Vagina (tissue), 2 donors: ENCODE measurements at regions not wholly inside any gene's neighbourhood (a gene's known extent, or its start where the extent isn't known, plus 50 kb on each side); places are given as distances from the start of the nearest gene placed in this dataset.
A peak's percentile ranks its signal among the peaks of the same experiment; 100 is the strongest.

ENCODE experiments used
- DNase-seq, 2 donors: peaks; one replicate each; pipeline ENCODE4 v3.0.0-alpha.2; 2017; ENCODE audit errors: extremely low spot score in 2 of 2
- H3K27ac ChIP-seq: fragments of 200-600 bp; sonication (generic); one replicate; pipeline ENCODE4 v1.5.1; 2019
- H3K27me3 ChIP-seq: fragments of 200-600 bp; sonication (generic); one replicate; pipeline ENCODE4 v1.5.1; 2019
- H3K36me3 ChIP-seq, 2 donors: fragments of 200-600 bp; sonication (generic); one replicate each; pipeline ENCODE4 v1.5.1; 2017 to 2019
- H3K4me1 ChIP-seq: fragments of 200-600 bp; sonication (generic); one replicate; pipeline ENCODE4 v1.5.1; 2019
- H3K4me3 ChIP-seq, 2 donors: fragments of 200-600 bp; sonication (generic); 1 replicate in 1 of 2; 2 replicates in 1 of 2; pipeline ENCODE4 v1.5.1; 2016 to 2019
- H3K9me3 ChIP-seq: fragments of 200-600 bp; sonication (generic); one replicate; pipeline ENCODE4 v1.5.1; 2019
- CTCF ChIP-seq, 3 experiments: fragments of 450-650 bp in 2 of 3; fragments of 200-600 bp in 1 of 3; sonication (generic) in 1 of 3; IDR thresholded peaks; one replicate each; pipeline ENCODE4 v1.5.1; 2017 to 2019; ENCODE audit warnings: antibody characterized with exemption in 3 of 3, mild to moderate bottlenecking in 2 of 3, moderate library complexity in 2 of 3
- POLR2A ChIP-seq, 2 donors: fragments of 450-650 bp; IDR thresholded peaks; one replicate each; pipeline ENCODE4 v1.6.1; 2017; ENCODE audit warnings: antibody characterized with exemption in 2 of 2, mild to moderate bottlenecking in 2 of 2, moderate library complexity in 2 of 2
- POLR2AphosphoS5 ChIP-seq, 2 donors: sonication (generic); formaldehyde crosslinking; IDR thresholded peaks; one replicate each; pipeline ENCODE4 v1.9.0; 2017; ENCODE audit warnings: antibody characterized with exemption in 2 of 2, mild to moderate bottlenecking in 2 of 2, low read depth in 1 of 2; ENCODE audit not compliant: insufficient read depth in 1 of 2
- intact Hi-C: fragments of 100-400 bp; cut with DNase I; formaldehyde crosslinking; loops from one replicate; pipeline ENCODE4 v1.15.1; 2023

DNA sequence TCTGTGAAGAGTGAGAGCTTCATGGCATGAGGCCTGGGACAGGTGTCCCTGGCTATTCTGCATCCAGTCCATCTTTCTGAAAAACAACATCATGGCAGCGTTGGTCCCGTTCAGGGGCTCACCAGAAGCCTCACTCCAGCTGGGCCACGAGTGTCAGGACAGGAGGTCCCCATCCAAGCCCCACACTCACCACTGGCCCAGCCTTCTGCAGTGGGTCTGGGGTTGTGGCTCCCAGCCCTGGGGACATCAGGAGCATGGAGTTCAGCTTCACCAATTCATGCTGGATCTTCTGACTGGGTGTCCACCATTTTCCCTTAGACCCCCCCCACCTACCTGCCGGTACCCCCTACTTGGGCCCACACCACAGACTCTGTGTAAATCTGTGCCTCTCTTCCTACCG, 400.3 kb downstream of the BRD1 start:
- Histone ChIP-seq H3K4me1 (no peaks in the 10 kb centered on the region), H3K27me3 (no peaks in the 10 kb centered on the region), H3K4me3 (no peak overlapping the region), H3K9me3 (no peaks in the 10 kb centered on the region), H3K36me3 (no peaks in the 10 kb centered on the region), H3K27ac (no peak overlapping the region)
- intact Hi-C loops: no loop called here
- peak in 1 of 2 donors; percentile 87 for DNase-seq
- TF ChIP-seq CTCF (IDR thresholded peaks at IDR 0.05) (no peak), POLR2AphosphoS5 (IDR thresholded peaks at IDR 0.05; ENCODE audit: insufficient read depth in 1 of 2, low read depth in 1 of 2) (no peak), POLR2A (IDR thresholded peaks at IDR 0.05) (no peak)

- DNase-seq: peak in 1 of 2 donors; percentile 67
- no peak overlapping the region for H3K27ac ChIP-seq
- TF ChIP-seq POLR2AphosphoS5 (IDR thresholded peaks at IDR 0.05; ENCODE audit: insufficient read depth in 1 of 2, low read depth in 1 of 2) (no peak), POLR2A (IDR thresholded peaks at IDR 0.05) (no peak), CTCF (IDR thresholded peaks at IDR 0.05) (no peak)
- H3K4me1 ChIP-seq: no peaks in the 10 kb centered on the region
- H3K9me3 ChIP-seq: no peaks in the 10 kb centered on the region
- H3K27me3 ChIP-seq: no peaks in the 10 kb centered on the region
- H3K4me3 ChIP-seq: no peak overlapping the region
- H3K36me3 ChIP-seq: no peaks in the 10 kb centered on the region
- intact Hi-C loops: no loop called here
Measured at GRCh38 chr22:49426618-49427266, 400.9 kb downstream of the BRD1 start.

DNA sequence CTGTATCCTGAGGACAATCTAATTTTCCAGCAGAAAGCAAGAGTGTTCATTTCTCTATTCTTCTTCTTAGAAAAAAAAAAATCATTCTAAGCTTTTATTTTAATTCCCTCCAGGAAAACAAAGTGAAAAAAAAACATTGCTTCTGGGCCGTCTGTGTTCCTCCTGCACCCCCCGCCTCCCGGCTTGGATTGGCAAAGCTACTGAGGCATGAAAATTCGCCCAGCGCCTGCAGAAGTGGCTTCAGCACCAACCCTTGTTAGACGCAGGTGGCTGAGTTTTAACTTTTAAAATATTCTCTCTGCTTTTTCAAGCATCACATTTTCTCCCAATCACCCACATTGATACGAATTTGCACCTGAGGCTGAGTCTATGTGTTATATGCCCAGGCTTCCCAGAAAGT, 401.6 kb downstream of the BRD1 start:
- Histone ChIP-seq H3K4me3 (no peak overlapping the region), H3K9me3 (no peaks in the 10 kb centered on the region), H3K27me3 (no peaks in the 10 kb centered on the region), H3K27ac (no peak overlapping the region), H3K4me1 (no peaks in the 10 kb centered on the region), H3K36me3 (no peaks in the 10 kb centered on the region)
- no peak for DNase-seq
- intact Hi-C loops: no loop called here
- TF ChIP-seq POLR2AphosphoS5 (IDR thresholded peaks at IDR 0.05; ENCODE audit: insufficient read depth in 1 of 2, low read depth in 1 of 2): no peak
- TF ChIP-seq CTCF (IDR thresholded peaks at IDR 0.05): no peak

- no peaks in the 10 kb centered on the region for H3K4me1 ChIP-seq
- DNase-seq: peak in 1 of 2 donors; percentile 81
- no peaks in the 10 kb centered on the region for H3K36me3 ChIP-seq
- intact Hi-C loops: no loop called here
- no peak overlapping the region for H3K4me3 ChIP-seq
- H3K27ac ChIP-seq: no peak overlapping the region
- TF ChIP-seq POLR2AphosphoS5 (IDR thresholded peaks at IDR 0.05; ENCODE audit: insufficient read depth in 1 of 2, low read depth in 1 of 2): no peak
- TF ChIP-seq CTCF (IDR thresholded peaks at IDR 0.05): no peak
- TF ChIP-seq POLR2A (IDR thresholded peaks at IDR 0.05): no peak
- H3K27me3 ChIP-seq: no peaks in the 10 kb centered on the region
- no peaks in the 10 kb centered on the region for H3K9me3 ChIP-seq
Measured at GRCh38 chr22:49425356-49425755, 402.3 kb downstream of the BRD1 start.

- no peaks in the 10 kb centered on the region for H3K4me1 ChIP-seq
- DNase-seq: peak in 1 of 2 donors; percentile 72
- intact Hi-C loops: no loop called here
- no peak overlapping the region for H3K27ac ChIP-seq
- no peaks in the 10 kb centered on the region for H3K9me3 ChIP-seq
- TF ChIP-seq POLR2AphosphoS5 (IDR thresholded peaks at IDR 0.05; ENCODE audit: insufficient read depth in 1 of 2, low read depth in 1 of 2) (no peak), CTCF (IDR thresholded peaks at IDR 0.05) (no peak), POLR2A (IDR thresholded peaks at IDR 0.05) (no peak)
- H3K4me3 ChIP-seq: no peak overlapping the region
- no peaks in the 10 kb centered on the region for H3K27me3 ChIP-seq
- H3K36me3 ChIP-seq: no peaks in the 10 kb centered on the region
Measured at GRCh38 chr22:49424893-49425270, 402.8 kb downstream of the BRD1 start.
